CD4-positive, CD25-positive, alpha-beta regulatory T cell (primary cell): ENCODE measurements at regions not wholly inside any gene's neighbourhood (a gene's known extent, or its start where the extent isn't known, plus 50 kb on each side); places are given as distances from the start of the nearest gene placed in this dataset.
A peak's percentile ranks its signal among the peaks of the same experiment; 100 is the strongest.
"Not testable (repeated sequence)": the region's sequence is repeated elsewhere in the genome, so short reads cannot be mapped to it uniquely, and the experiment has no call there.

Source experiments
- ATAC-seq, 2 donors: fragments of 150-1000 bp; cut with Tn5 transposase; one replicate each; pipeline ENCODE4 v1.10.0; 2021; ENCODE audit warnings: low read depth in 2 of 2, moderate number of reproducible peaks in 2 of 2, moderate library complexity in 1 of 2
- DNase-seq, 3 donors: peaks; one replicate each; pipeline versions ENCODE4 v3.0.0 to v3.0.0-alpha.2; 2012 to 2022; ENCODE audit warnings: mixed read lengths in 1 of 3
- H3K27ac ChIP-seq: one replicate; pipeline ENCODE4 v1.7.0; 2013; ENCODE audit warnings: mild to moderate bottlenecking, low read length; ENCODE audit not compliant: insufficient read depth, poor library complexity, severe bottlenecking
- H3K27me3 ChIP-seq: one replicate; pipeline ENCODE4 v1.7.0; 2013; ENCODE audit warnings: low read length; ENCODE audit not compliant: control insufficient read depth, insufficient read depth
- H3K36me3 ChIP-seq: one replicate; pipeline ENCODE4 v1.7.0; 2013; ENCODE audit warnings: mild to moderate bottlenecking, low read length, moderate library complexity; ENCODE audit not compliant: control insufficient read depth, insufficient read depth
- H3K4me1 ChIP-seq: 2 replicates; pipeline ENCODE4 v1.7.0; 2013; ENCODE audit warnings: mild to moderate bottlenecking, low read length; ENCODE audit not compliant: insufficient read depth, control insufficient read depth, poor library complexity, severe bottlenecking
- H3K4me3 ChIP-seq: one replicate; pipeline ENCODE4 v1.7.0; 2013; ENCODE audit warnings: low read depth, mild to moderate bottlenecking, low read length, moderate library complexity
- H3K9me3 ChIP-seq, 2 experiments: 1 replicate in 1 of 2; 2 replicates in 1 of 2; pipeline ENCODE4 v1.7.0; 2013; ENCODE audit warnings: low read length in 2 of 2, mild to moderate bottlenecking in 1 of 2, moderate library complexity in 1 of 2; ENCODE audit not compliant: control insufficient read depth in 2 of 2
- H3K27ac Mint-ChIP-seq, 3 donors: one replicate each; pipeline ENCODE4 v1.8.0; 2020 to 2022; ENCODE audit warnings: mild to moderate bottlenecking in 3 of 3, mixed read lengths in 3 of 3, moderate library complexity in 2 of 3
- H3K27me3 Mint-ChIP-seq: one replicate; pipeline ENCODE4 v1.8.0; 2022; ENCODE audit warnings: mild to moderate bottlenecking, mixed read lengths
- H3K36me3 Mint-ChIP-seq: one replicate; pipeline ENCODE4 v1.8.0; 2020; ENCODE audit warnings: mixed read lengths
- H3K4me1 Mint-ChIP-seq, 4 donors: one replicate each; pipeline ENCODE4 v1.8.0; 2020 to 2022; ENCODE audit warnings: mixed read lengths in 4 of 4, mild to moderate bottlenecking in 1 of 4
- H3K4me3 Mint-ChIP-seq, 4 donors: one replicate each; pipeline ENCODE4 v1.8.0; 2020 to 2022; ENCODE audit warnings: mild to moderate bottlenecking in 4 of 4, mixed read lengths in 4 of 4, moderate library complexity in 3 of 4
- H3K9me3 Mint-ChIP-seq, 7 donors: one replicate each; pipeline ENCODE4 v1.8.0; 2020 to 2022; ENCODE audit warnings: mixed read lengths in 7 of 7, mild to moderate bottlenecking in 3 of 7, moderate library complexity in 2 of 7

GRCh38 chr5:42948961-42949347 lies 91.2 kb downstream of the ANXA2R start:
- H3K9me3 Mint-ChIP-seq: peaks cover 0 to 13% (median 0%) of the 10 kb centered on the region in 7 donors
- peak overlapping the region; percentile 99 for H3K27ac ChIP-seq
- DNase-seq: no peak
- no peak for ATAC-seq
- no peaks in the 10 kb centered on the region for H3K36me3 ChIP-seq
- H3K4me3 Mint-ChIP-seq: peak overlapping the region; percentile 96 to 99 (median 97)
- peaks cover 14% of the 10 kb centered on the region for H3K27me3 Mint-ChIP-seq
- peaks cover 38% of the 10 kb centered on the region for H3K4me1 ChIP-seq
- H3K9me3 ChIP-seq: peaks cover 5 to 11% of the 10 kb centered on the region in 2 experiments
- peak overlapping the region; percentile 98 to 99 (median 98) for H3K27ac Mint-ChIP-seq
- no peaks in the 10 kb centered on the region for H3K27me3 ChIP-seq
- H3K36me3 Mint-ChIP-seq: peaks cover 4% of the 10 kb centered on the region
- peak overlapping the region; percentile 88 for H3K4me3 ChIP-seq
- peaks cover 0 to 40% (median 25%) of the 10 kb centered on the region in 4 donors for H3K4me1 Mint-ChIP-seq

GRCh38 chr5:42944989-42945388 lies 95.1 kb downstream of the ANXA2R start:
- H3K4me3 Mint-ChIP-seq: no peak overlapping the region
- H3K4me1 ChIP-seq: peaks cover 15% of the 10 kb centered on the region
- H3K4me1 Mint-ChIP-seq: peaks cover 6 to 18% (median 15%) of the 10 kb centered on the region in 4 donors
- H3K9me3 ChIP-seq: no peaks in the 10 kb centered on the region
- no peaks in the 10 kb centered on the region for H3K36me3 ChIP-seq
- H3K27ac ChIP-seq: no peak overlapping the region
- no peak for DNase-seq
- H3K4me3 ChIP-seq: no peak overlapping the region
- no peaks in the 10 kb centered on the region for H3K27me3 ChIP-seq
- H3K27me3 Mint-ChIP-seq: peaks cover 11% of the 10 kb centered on the region
- no peak overlapping the region for H3K27ac Mint-ChIP-seq
- H3K9me3 Mint-ChIP-seq: no peaks in the 10 kb centered on the region
- ATAC-seq: no peak
- H3K36me3 Mint-ChIP-seq: peaks cover 3% of the 10 kb centered on the region

- Histone ChIP-seq H3K36me3 (no peaks in the 10 kb centered on the region), H3K4me1 (peaks cover 6% of the 10 kb centered on the region), H3K27me3 (no peaks in the 10 kb centered on the region), H3K9me3 (no peaks in the 10 kb centered on the region), H3K27ac (no peak overlapping the region), H3K4me3 (no peak overlapping the region)
- Mint-ChIP-seq H3K27me3 (peaks cover 16% of the 10 kb centered on the region), H3K4me3 (no peak overlapping the region), H3K9me3 (no peaks in the 10 kb centered on the region), H3K4me1 (peaks cover 6 to 10% (median 8%) of the 10 kb centered on the region in 4 donors), H3K27ac (no peak overlapping the region), H3K36me3 (peaks cover 3% of the 10 kb centered on the region)
- no peak for ATAC-seq
- no peak for DNase-seq
Measured at GRCh38 chr5:42943931-42944631, 96.0 kb downstream of the ANXA2R start.

- Histone ChIP-seq H3K9me3 (no peaks in the 10 kb centered on the region), H3K27me3 (no peaks in the 10 kb centered on the region), H3K36me3 (no peaks in the 10 kb centered on the region), H3K4me3 (no peak overlapping the region), H3K4me1 (no peaks in the 10 kb centered on the region), H3K27ac (no peak overlapping the region)
- Mint-ChIP-seq H3K36me3 (peaks cover 3% of the 10 kb centered on the region), H3K4me1 (peaks cover 0 to 8% (median 4%) of the 10 kb centered on the region in 4 donors), H3K27me3 (peaks cover 19% of the 10 kb centered on the region), H3K27ac (no peak overlapping the region), H3K4me3 (no peak overlapping the region), H3K9me3 (peaks cover 0 to 4% (median 0%) of the 10 kb centered on the region in 7 donors)
- no peak for DNase-seq
- ATAC-seq: no peak
Measured at GRCh38 chr5:42940853-42941252, 99.3 kb downstream of the ANXA2R start.

GRCh38 chr5:42932011-42932410 lies 108.1 kb downstream of the ANXA2R start:
- H3K27ac ChIP-seq, H3K36me3 ChIP-seq, H3K27ac Mint-ChIP-seq, ATAC-seq, H3K9me3 Mint-ChIP-seq, H3K4me1 ChIP-seq, H3K9me3 ChIP-seq, H3K4me3 ChIP-seq, H3K4me3 Mint-ChIP-seq, H3K27me3 ChIP-seq, DNase-seq, H3K4me1 Mint-ChIP-seq: not testable (repeated sequence)
- Mint-ChIP-seq H3K36me3 (peaks cover 14% of the 10 kb centered on the region), H3K27me3 (peaks cover 13% of the 10 kb centered on the region)

- not testable (repeated sequence) for H3K9me3 Mint-ChIP-seq, H3K36me3 ChIP-seq, H3K27ac ChIP-seq, H3K9me3 ChIP-seq, H3K4me1 ChIP-seq, H3K27ac Mint-ChIP-seq, H3K27me3 ChIP-seq, H3K4me3 ChIP-seq, ATAC-seq, DNase-seq, H3K4me1 Mint-ChIP-seq
- H3K27me3 Mint-ChIP-seq: peaks cover 13% of the 10 kb centered on the region
- peak overlapping the region in 1 of 4 donors; percentile 38 for H3K4me3 Mint-ChIP-seq
- peaks cover 14% of the 10 kb centered on the region for H3K36me3 Mint-ChIP-seq
Measured at GRCh38 chr5:42931451-42931850, 108.7 kb downstream of the ANXA2R start.

- no peak overlapping the region for H3K4me3 ChIP-seq
- H3K4me1 ChIP-seq: no peaks in the 10 kb centered on the region
- H3K9me3 ChIP-seq: no peaks in the 10 kb centered on the region
- no peak overlapping the region for H3K27ac Mint-ChIP-seq
- peaks cover 0 to 6% (median 0%) of the 10 kb centered on the region in 7 donors for H3K9me3 Mint-ChIP-seq
- no peak for DNase-seq
- peaks cover 12% of the 10 kb centered on the region for H3K27me3 Mint-ChIP-seq
- peaks cover 14% of the 10 kb centered on the region for H3K36me3 Mint-ChIP-seq
- no peak for ATAC-seq
- H3K36me3 ChIP-seq: no peaks in the 10 kb centered on the region
- peaks cover 0 to 3% (median under 1%) of the 10 kb centered on the region in 4 donors for H3K4me1 Mint-ChIP-seq
- H3K27ac ChIP-seq: no peak overlapping the region
- peak overlapping the region in 1 of 4 donors; percentile 38 for H3K4me3 Mint-ChIP-seq
- no peaks in the 10 kb centered on the region for H3K27me3 ChIP-seq
Measured at GRCh38 chr5:42930934-42931333, 109.2 kb downstream of the ANXA2R start.

GRCh38 chr5:42929871-42930270 lies 110.2 kb downstream of the ANXA2R start:
- H3K27me3 Mint-ChIP-seq: peaks cover 14% of the 10 kb centered on the region
- peaks cover 14% of the 10 kb centered on the region for H3K36me3 Mint-ChIP-seq
- Histone ChIP-seq H3K27ac (no peak overlapping the region), H3K27me3 (no peaks in the 10 kb centered on the region), H3K4me3 (no peak overlapping the region), H3K4me1 (no peaks in the 10 kb centered on the region), H3K36me3 (no peaks in the 10 kb centered on the region), H3K9me3 (no peaks in the 10 kb centered on the region)
- H3K9me3 Mint-ChIP-seq: peaks cover 0 to 4% (median 0%) of the 10 kb centered on the region in 7 donors
- H3K4me1 Mint-ChIP-seq: peaks cover 0 to 5% (median 0%) of the 10 kb centered on the region in 4 donors
- no peak overlapping the region for H3K4me3 Mint-ChIP-seq
- no peak for DNase-seq
- ATAC-seq: no peak
- H3K27ac Mint-ChIP-seq: peak overlapping the region in 1 of 3 donors; percentile 17
